ENCODE measurements at regions not wholly inside any gene's neighbourhood (a gene's known extent, or its start where the extent isn't known, plus 50 kb on each side); places are given as distances from the start of the nearest gene placed in this dataset.

GRCh38 chr4:144582105-144582850 lies 63.7 kb upstream of the HHIP start:
- H3K4me3 Mint-ChIP-seq = no peak overlapping the region
- intact Hi-C loops (cut with micrococcal nuclease) = no loop called here
- peaks cover 2 to 3% of the 10 kb centered on the region in 2 donors for H3K9me3 Mint-ChIP-seq
- peaks cover under 1% of the 10 kb centered on the region for H3K36me3 Mint-ChIP-seq
- ATAC-seq = no peak
- Histone ChIP-seq H3K9me3 (ENCODE audit: control insufficient read depth, insufficient read depth, low read length) (no peaks in the 10 kb centered on the region), H3K36me3 (ENCODE audit: control insufficient read depth, insufficient read depth, low read length) (no peaks in the 10 kb centered on the region), H3K4me1 (ENCODE audit: control insufficient read depth, insufficient read depth, low read length) (no peaks in the 10 kb centered on the region), H3K27me3 (ENCODE audit: control insufficient read depth, insufficient read depth, low read length) (no peaks in the 10 kb centered on the region), H3K4me3 (ENCODE audit: low read length) (no peak overlapping the region), H3K27ac (ENCODE audit: low read length) (no peak overlapping the region)
- no peak for TF ChIP-seq CTCF (IDR thresholded peaks at IDR 0.05)
- H3K27me3 Mint-ChIP-seq (ENCODE audit: low read depth in 2 of 2) = no peaks in the 10 kb centered on the region
- H3K4me1 Mint-ChIP-seq = no peaks in the 10 kb centered on the region
- WGBS (ENCODE audit: insufficient coverage) = 87% methylated on average over 6 of the region's 7 CpGs
- DNase-seq = no peak
- H3K27ac Mint-ChIP-seq = no peak overlapping the region

- no peak overlapping the region for H3K27ac Mint-ChIP-seq
- intact Hi-C loops (cut with micrococcal nuclease) = no loop called here
- DNase-seq (no peak), ATAC-seq (no peak)
- H3K4me1 Mint-ChIP-seq = no peaks in the 10 kb centered on the region
- no peak overlapping the region for H3K4me3 Mint-ChIP-seq
- Histone ChIP-seq H3K27me3 (ENCODE audit: control insufficient read depth, insufficient read depth, low read length) (no peaks in the 10 kb centered on the region), H3K36me3 (ENCODE audit: control insufficient read depth, insufficient read depth, low read length) (no peaks in the 10 kb centered on the region), H3K9me3 (ENCODE audit: control insufficient read depth, insufficient read depth, low read length) (no peaks in the 10 kb centered on the region), H3K4me1 (ENCODE audit: control insufficient read depth, insufficient read depth, low read length) (no peaks in the 10 kb centered on the region), H3K4me3 (ENCODE audit: low read length) (no peak overlapping the region), H3K27ac (ENCODE audit: low read length) (no peak overlapping the region)
- 89% methylated on average over 2 of the region's 3 CpGs for WGBS (ENCODE audit: insufficient coverage)
- no peak for TF ChIP-seq CTCF (IDR thresholded peaks at IDR 0.05)
- peaks cover 6 to 7% of the 10 kb centered on the region in 2 donors for H3K9me3 Mint-ChIP-seq
- no peaks in the 10 kb centered on the region for H3K27me3 Mint-ChIP-seq (ENCODE audit: low read depth in 2 of 2)
- H3K36me3 Mint-ChIP-seq = peaks cover 7% of the 10 kb centered on the region
Observed at GRCh38 chr4:144582975-144583374, 63.0 kb upstream of the HHIP start.

- Histone ChIP-seq H3K36me3 (ENCODE audit: control insufficient read depth, insufficient read depth, low read length) (no peaks in the 10 kb centered on the region), H3K27ac (ENCODE audit: low read length) (no peak overlapping the region), H3K27me3 (ENCODE audit: control insufficient read depth, insufficient read depth, low read length) (no peaks in the 10 kb centered on the region), H3K4me3 (ENCODE audit: low read length) (no peak overlapping the region), H3K4me1 (ENCODE audit: control insufficient read depth, insufficient read depth, low read length) (no peaks in the 10 kb centered on the region), H3K9me3 (ENCODE audit: control insufficient read depth, insufficient read depth, low read length) (no peaks in the 10 kb centered on the region)
- Mint-ChIP-seq H3K9me3 (peaks cover 7% of the 10 kb centered on the region in 2 donors), H3K27me3 (ENCODE audit: low read depth in 2 of 2) (no peaks in the 10 kb centered on the region), H3K4me1 (no peaks in the 10 kb centered on the region), H3K36me3 (peaks cover 7% of the 10 kb centered on the region), H3K27ac (no peak overlapping the region), H3K4me3 (no peak overlapping the region)
- ATAC-seq (no peak), DNase-seq (no peak)
- intact Hi-C loops (cut with micrococcal nuclease) = no loop called here
- no peak for TF ChIP-seq CTCF (IDR thresholded peaks at IDR 0.05)
Observed at GRCh38 chr4:144583658-144584057, 62.3 kb upstream of the HHIP start.

- H3K36me3 Mint-ChIP-seq = peaks cover 7% of the 10 kb centered on the region
- no peak overlapping the region for H3K4me3 Mint-ChIP-seq
- H3K9me3 Mint-ChIP-seq = peaks cover 7% of the 10 kb centered on the region in 2 donors
- no peak for TF ChIP-seq CTCF (IDR thresholded peaks at IDR 0.05)
- no peaks in the 10 kb centered on the region for H3K4me1 Mint-ChIP-seq
- no peaks in the 10 kb centered on the region for H3K27me3 ChIP-seq (ENCODE audit: control insufficient read depth, insufficient read depth, low read length)
- intact Hi-C loops (cut with micrococcal nuclease) = no loop called here
- 74% methylated on average over 2 of the region's 3 CpGs for WGBS (ENCODE audit: insufficient coverage)
- DNase-seq (no peak), ATAC-seq (no peak)
- no peaks in the 10 kb centered on the region for H3K9me3 ChIP-seq (ENCODE audit: control insufficient read depth, insufficient read depth, low read length)
- no peaks in the 10 kb centered on the region for H3K27me3 Mint-ChIP-seq (ENCODE audit: low read depth in 2 of 2)
- no peak overlapping the region for H3K27ac ChIP-seq (ENCODE audit: low read length)
- H3K36me3 ChIP-seq (ENCODE audit: control insufficient read depth, insufficient read depth, low read length) = no peaks in the 10 kb centered on the region
- no peak overlapping the region for H3K4me3 ChIP-seq (ENCODE audit: low read length)
- no peak overlapping the region for H3K27ac Mint-ChIP-seq
- H3K4me1 ChIP-seq (ENCODE audit: control insufficient read depth, insufficient read depth, low read length) = no peaks in the 10 kb centered on the region
Observed at GRCh38 chr4:144584428-144584827, 61.5 kb upstream of the HHIP start.

Measured in natural killer cell (primary cell).